Umbilical cord (tissue), 1 donor: ENCODE measurements at regions not wholly inside any gene's neighbourhood (a gene's known extent, or its start where the extent isn't known, plus 50 kb on each side); places are given as distances from the start of the nearest gene placed in this dataset.

Experiments used
- DNase-seq: peaks from one replicate; pipeline ENCODE4 v3.0.0-alpha.2; 2015; ENCODE audit warnings: low spot score

DNA sequence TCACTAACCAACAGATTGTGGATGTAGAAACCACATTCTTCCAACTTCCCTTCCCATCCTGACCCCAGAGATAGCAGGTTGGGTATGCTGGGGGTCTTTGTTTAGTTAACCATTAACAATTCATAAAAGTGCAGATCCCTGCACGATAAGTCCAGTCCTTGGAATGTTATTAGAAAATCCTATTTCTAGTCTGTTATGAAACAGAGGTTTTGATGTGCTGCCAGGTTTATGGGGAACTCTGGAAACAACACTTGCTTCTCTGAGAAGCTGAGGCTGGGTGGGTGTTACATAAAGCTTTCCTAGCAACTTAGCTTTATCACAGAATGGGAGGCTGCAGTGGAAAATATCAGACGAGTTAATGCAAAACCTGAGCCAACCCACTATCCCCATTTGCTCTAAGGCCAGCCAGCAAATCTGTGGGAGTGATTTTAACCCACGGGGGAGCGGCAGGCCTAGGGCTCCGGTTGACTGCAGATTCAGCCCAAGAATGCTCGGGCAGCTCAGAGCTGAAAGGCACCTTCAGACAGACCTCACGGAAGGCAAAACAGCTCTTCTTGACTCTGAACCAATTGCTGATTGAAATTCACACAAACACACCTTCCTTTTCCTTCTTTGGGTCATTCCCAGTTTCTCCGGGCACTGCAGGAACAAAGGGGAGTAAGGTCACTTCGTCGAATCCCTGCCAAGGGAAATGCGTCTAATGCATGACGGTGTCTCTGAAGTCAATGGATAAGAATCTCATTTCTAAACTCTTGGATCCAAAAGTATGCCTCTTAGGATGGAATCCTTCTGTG, 111.7 kb upstream of the IRF2BP2 start:
- DNase-seq: peak; percentile 98

DNA sequence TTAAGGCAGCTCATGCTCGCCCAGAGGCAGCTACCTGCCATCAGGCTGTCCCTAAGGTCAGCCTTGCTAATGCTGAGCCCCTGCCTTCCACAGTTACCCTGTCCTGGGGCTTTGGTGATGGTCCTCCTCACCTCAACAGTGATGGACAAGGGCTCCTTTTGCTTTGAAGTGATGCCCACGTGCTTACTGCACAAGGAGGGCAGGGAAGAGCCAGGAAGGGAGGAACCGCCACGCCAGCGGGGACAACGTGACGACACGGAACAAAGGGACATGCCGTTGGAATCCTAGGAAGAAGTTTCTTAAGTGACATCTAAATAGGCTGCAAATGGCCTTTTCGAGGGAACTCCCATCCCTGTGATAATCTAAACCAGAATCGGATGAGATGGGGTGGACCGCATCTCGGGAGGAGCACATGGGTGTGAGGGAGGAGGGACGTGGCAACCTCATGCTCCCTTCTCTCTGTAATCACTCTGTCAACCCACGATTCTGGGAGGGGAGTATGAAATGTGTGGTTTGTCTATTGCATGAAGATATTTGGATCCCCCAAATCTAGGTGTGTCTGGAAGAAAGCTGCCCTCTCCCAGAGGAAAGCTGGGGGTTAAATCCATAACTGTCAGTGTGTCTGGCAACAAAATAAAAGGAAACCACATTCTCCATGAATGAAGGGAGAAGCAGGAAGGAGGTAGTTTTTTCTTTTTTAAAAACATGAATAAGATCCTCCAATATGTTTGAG, 110.9 kb upstream of the IRF2BP2 start:
- DNase-seq: no peak

DNA sequence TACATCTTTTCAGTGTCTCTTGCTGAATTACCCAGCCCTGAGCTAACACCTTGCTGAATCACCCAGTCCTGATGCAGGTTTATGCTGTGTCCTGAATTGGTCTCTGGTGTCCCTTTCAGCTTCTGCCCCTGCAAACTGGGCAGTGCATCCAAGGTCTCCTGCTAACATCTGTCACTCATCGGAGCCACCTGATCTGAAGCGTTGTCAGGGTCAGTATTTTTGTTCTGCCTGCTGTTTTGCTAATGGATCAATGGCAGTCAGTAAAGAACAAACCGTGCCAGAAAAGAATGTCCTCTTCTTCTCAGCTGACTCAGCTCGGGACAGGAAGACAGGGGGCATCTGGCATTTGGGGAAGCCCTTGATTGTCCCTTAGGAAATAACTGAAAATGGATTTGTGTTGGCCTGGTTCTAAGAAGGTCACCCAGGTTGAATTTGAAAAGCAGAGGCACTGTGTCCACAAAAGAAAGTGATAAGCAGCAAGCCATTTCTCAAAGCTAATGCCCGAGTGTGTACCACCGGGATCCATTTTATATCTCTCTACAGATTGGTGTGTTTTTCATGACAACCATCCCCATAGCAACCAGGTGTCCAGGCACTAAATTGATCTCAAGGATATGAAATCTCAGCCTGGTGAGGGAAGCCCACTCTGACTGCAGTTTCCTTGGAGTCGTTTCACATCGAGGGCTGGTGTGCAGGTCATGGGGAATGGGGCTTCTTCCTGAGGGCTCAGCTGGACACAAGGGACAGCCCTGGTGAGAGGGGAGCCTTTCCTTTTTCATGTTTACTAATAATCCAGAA, 109.7 kb upstream of the IRF2BP2 start:
- DNase-seq: no peak

- no peak for DNase-seq
Observed at GRCh38 chr1:234718496-234719453, 108.8 kb upstream of the IRF2BP2 start.

DNA sequence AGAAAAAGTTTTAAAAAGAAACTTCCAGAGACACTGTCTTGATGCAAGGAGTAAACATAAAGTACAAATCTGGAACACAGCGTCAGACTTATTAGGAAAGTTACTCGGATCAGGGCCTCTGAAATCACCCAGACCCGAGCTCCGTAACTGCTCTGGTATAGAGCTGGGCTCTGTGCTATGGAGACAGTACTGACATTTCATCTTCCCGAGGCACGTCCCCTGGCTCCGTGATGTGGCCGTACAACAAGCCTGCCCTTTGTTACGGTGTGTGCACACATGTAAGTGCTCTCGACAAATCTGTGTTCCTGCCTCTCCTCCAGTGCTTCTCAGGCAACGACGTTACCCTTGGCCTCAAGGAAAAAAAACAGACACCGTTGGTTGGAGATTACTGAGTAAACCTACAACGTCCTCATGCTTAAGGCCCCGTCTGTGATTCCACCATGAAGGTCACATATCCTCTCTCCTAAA, 107.0 kb upstream of the IRF2BP2 start:
- peak; percentile 67 for DNase-seq

DNA sequence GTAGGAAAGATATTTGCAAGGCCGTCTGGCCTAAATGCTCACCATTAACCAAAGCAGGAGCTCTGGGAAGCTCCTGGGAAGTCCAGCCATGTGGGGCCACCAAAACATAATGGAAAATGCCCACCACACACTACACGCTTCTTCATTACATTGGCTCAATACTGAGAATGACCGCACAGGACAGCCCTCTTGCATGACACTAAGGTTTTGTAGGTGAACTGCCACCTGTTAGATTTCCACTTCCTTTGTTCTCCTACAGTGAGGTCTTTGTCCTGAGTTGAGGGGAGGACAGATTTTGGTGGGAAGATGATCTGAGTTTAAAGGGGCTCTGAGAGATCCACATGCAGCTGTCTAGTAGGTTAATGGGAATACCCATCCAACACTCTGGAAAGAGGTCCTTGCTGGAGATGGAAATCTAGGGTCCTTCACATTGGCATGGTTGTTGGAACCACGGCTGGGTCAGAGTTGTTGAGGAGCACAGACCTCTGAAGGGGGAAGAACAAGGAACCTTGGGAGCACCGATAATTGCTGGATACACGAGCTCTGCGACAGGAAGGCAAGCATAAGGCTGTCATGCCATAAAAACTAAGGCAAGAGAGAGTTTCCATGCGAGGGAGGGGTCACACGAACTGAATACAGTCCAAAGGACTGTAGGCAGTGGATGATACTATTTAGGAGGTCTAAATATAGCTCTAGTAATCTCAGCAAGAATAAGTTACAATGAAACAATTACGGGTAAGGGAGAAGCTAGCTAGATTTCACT, 105.5 kb upstream of the IRF2BP2 start:
- peak; percentile 66 for DNase-seq

DNA sequence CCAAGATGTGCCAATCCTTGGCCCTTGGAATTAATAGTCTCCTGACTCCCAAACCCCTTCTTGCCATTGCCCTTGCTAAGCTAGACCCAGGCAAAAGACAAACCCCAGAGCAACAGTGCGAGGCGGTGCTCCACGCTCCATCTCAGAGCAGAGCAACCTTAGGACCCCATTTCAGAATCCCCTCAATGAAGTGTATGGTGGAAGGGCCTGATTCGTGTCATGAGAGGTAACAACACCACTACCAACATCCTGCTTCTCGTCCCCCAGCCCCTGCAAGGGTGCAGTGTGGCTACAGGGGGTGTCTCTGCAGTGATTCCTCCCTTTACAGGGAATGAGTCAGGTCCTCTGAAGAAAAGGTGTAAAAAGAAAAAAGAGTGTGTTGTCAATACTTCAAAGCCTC, 103.9 kb upstream of the IRF2BP2 start:
- no peak for DNase-seq

DNA sequence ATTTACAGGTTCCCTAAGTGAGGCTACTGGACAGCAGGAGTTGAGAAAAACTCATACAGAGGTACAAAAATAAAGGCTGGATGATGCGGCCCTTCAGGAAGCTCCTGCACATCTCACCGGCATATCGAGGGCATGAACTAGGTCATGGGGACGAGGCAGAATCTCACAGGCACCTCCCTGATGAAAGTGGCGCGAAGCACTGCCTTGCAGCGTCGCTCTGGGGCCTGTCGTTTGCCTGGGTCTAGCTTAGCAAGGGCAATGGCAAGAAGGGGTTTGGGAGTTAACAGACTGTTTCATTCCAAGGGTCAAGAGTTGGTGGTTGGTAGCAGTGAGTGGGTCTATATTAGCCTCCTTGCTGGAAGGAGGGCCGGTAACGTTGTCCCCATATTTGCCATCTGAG, 103.5 kb upstream of the IRF2BP2 start:
- DNase-seq: no peak

GRCh38 chr1:234712891-234713305, 102.9 kb upstream of the IRF2BP2 start:
- DNase-seq: no peak

GRCh38 chr1:234710936-234711724, 101.2 kb upstream of the IRF2BP2 start:
- DNase-seq: no peak

DNA sequence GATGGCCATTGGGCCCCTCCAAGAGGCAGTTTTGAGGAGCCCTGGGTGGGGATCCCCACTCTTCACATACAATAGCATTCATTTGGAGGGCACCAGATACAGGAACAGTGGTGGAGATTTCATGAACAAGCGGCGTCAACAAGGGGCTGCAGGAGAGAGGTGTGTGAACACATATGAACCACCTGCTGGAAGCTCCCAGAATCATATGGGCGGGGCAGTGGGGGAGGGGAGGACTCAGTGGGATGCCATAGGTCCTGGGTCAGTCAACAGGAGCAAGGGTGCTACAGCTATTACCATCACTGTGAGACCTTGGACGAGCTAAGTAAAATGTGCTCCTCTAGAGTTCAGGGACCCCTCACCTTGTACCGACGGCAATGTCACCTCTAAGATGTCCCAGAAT, 100.4 kb upstream of the IRF2BP2 start:
- DNase-seq: no peak

GRCh38 chr1:234709473-234710228, 99.7 kb upstream of the IRF2BP2 start:
- DNase-seq: no peak

GRCh38 chr1:234708700-234709395, 98.9 kb upstream of the IRF2BP2 start:
- DNase-seq: no peak

GRCh38 chr1:234707641-234708040, 97.7 kb upstream of the IRF2BP2 start:
- no peak for DNase-seq

DNA sequence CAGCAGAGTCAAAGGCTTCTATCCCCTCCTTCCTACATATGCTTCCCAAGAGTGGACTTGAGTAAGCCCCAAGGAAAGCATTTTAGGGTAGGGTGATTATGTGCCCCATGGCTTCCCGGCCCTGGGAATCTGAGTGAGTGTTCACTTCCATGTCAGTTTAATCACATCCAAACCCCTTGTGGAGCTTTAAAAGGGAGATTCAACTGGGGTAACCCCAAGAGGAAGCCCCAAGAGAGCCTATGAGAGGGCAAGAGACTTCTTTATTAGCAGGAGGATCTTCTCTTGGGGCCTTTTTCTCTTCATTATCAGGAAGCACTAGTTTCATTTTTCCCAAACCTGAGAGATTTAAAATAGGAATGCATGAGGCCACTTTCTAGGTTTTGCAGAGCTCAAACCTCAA, 97.0 kb upstream of the IRF2BP2 start:
- DNase-seq: no peak

GRCh38 chr1:234706199-234706598, 96.2 kb upstream of the IRF2BP2 start:
- DNase-seq: no peak

DNA sequence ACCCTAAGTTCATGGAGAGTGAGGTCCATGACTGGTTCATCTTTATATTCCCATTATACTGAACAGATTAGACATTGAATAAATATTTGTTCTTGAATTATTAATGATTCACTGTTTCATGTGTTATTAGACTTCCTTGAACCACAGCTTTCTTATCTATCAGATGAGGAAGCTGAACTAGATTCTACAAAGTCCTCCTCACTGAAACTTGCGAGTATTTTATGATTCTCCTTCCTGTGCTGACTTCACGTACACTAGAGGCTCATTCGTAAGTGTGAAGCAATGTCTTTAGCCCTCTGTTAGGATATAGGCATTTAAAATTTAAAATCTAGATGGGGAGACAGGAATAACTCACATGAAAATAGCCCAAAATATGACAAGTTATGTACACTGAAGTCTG, 95.6 kb upstream of the IRF2BP2 start:
- no peak for DNase-seq
